SK-N-SH (cell line): ENCODE measurements at regions not wholly inside any gene's neighbourhood (a gene's known extent, or its start where the extent isn't known, plus 50 kb on each side); places are given as distances from the start of the nearest gene placed in this dataset.
A peak's percentile ranks its signal among the peaks of the same experiment; 100 is the strongest.

ENCODE experiments used
- CTCF ChIA-PET: fragments of 300-600, 350-600 bp; formaldehyde crosslinking; extraction: SDS; loops from one replicate; lab custom pipeline; 2021; lab: Yijun Ruan, JAX
- POLR2A ChIA-PET: fragments of 350-600 bp; sonication (Branson Sonifier 250); formaldehyde crosslinking; extraction: SDS; loops from one replicate; lab custom pipeline; 2020; ENCODE audit warnings: antibody characterized with exemption, inconsistent platforms; lab: Yijun Ruan, JAX
- DNase-seq: peaks from one replicate; pipeline ENCODE4 v3.0.0; 2012
- H2AFZ ChIP-seq: fragments of 200-600 bp; sonication (generic); 2 replicates; pipeline ENCODE4 v1.8.1; 2016; ENCODE audit warnings: antibody characterized with exemption, mild to moderate bottlenecking, low read depth
- H3F3A ChIP-seq: fragments of 200-600 bp; sonication (generic); replicated peaks from 2 replicates; pipeline ENCODE3; 2016; ENCODE audit warnings: antibody characterized with exemption, mild to moderate bottlenecking; ENCODE audit not compliant: insufficient read depth
- H3K27ac ChIP-seq, 2 experiments: fragments of 200-500 bp in 1 of 2; fragments of 200-600 bp in 1 of 2; sonication (Bioruptor generic) in 1 of 2; sonication (generic), shearing (Covaris generic) in 1 of 2; 2 replicates each; pipeline versions ENCODE4 v1.5.1 to v1.6.1; 2014 to 2016; ENCODE audit warnings: low read depth in 2 of 2, inconsistent platforms in 1 of 2, low read length in 1 of 2, mild to moderate bottlenecking in 1 of 2, mixed read lengths in 1 of 2
- H3K27me3 ChIP-seq: fragments of 200-600 bp; sonication (generic), shearing (Covaris generic); 2 replicates; pipeline ENCODE4 v1.6.1; 2016; ENCODE audit warnings: mixed run types; ENCODE audit not compliant: insufficient read depth
- H3K36me3 ChIP-seq, 2 experiments: fragments of 200-500 bp in 1 of 2; fragments of 200-600 bp in 1 of 2; sonication (Bioruptor generic) in 1 of 2; sonication (generic) in 1 of 2; replicated peaks in 1 of 2; 2 replicates each; pipeline versions ENCODE3 to v1.5.1; 2014 to 2016; ENCODE audit warnings: low read length in 1 of 2, mild to moderate bottlenecking in 1 of 2; ENCODE audit not compliant: insufficient read depth in 2 of 2, control insufficient read depth in 1 of 2
- H3K4me1 ChIP-seq, 2 experiments: fragments of 200-500 bp in 1 of 2; fragments of 200-600 bp in 1 of 2; sonication (Bioruptor generic) in 1 of 2; sonication (generic), shearing (Covaris generic) in 1 of 2; 2 replicates each; pipeline versions ENCODE4 v1.5.1 to v1.6.1; 2014 to 2016; ENCODE audit warnings: low read depth in 1 of 2, low read length in 1 of 2, mixed run types in 1 of 2; ENCODE audit not compliant: insufficient read depth in 2 of 2, control insufficient read depth in 1 of 2
- H3K4me2 ChIP-seq: fragments of 200-600 bp; sonication (generic), shearing (Covaris generic); 2 replicates; pipeline ENCODE4 v1.6.1; 2017; ENCODE audit warnings: mixed run types
- H3K4me3 ChIP-seq, 2 experiments: fragments of 200-500 bp in 1 of 2; fragments of 200-600 bp in 1 of 2; sonication (Bioruptor generic) in 1 of 2; sonication (generic), shearing (Covaris generic) in 1 of 2; 2 replicates each; pipeline versions ENCODE4 v1.5.1 to v1.8.1; 2014 to 2016; ENCODE audit warnings: low read depth in 2 of 2, inconsistent platforms in 1 of 2, low read length in 1 of 2, mild to moderate bottlenecking in 1 of 2, mixed read lengths in 1 of 2, moderate library complexity in 1 of 2
- H3K79me2 ChIP-seq: fragments of 200-600 bp; sonication (generic); 2 replicates; pipeline ENCODE4 v1.8.1; 2017; ENCODE audit warnings: mild to moderate bottlenecking; ENCODE audit not compliant: insufficient read depth
- H3K9ac ChIP-seq: fragments of 200-600 bp; sonication (generic); 2 replicates; pipeline ENCODE4 v1.6.1; 2017; ENCODE audit warnings: mixed run types
- H3K9me2 ChIP-seq: fragments of 200-600 bp; sonication (generic); 2 replicates; pipeline ENCODE4 v1.6.1; 2017; ENCODE audit warnings: mixed run types
- H3K9me3 ChIP-seq: fragments of 200-600 bp; sonication (generic); 2 replicates; pipeline ENCODE4 v1.6.1; 2017; ENCODE audit warnings: mixed run types, mild to moderate bottlenecking, moderate library complexity
- H4K20me1 ChIP-seq: fragments of 200-600 bp; sonication (generic); 2 replicates; pipeline ENCODE4 v1.6.1; 2017; ENCODE audit warnings: mild to moderate bottlenecking, mixed run types; ENCODE audit not compliant: insufficient read depth
- CHD2 ChIP-seq: fragments of 150-350 bp; IDR thresholded peaks from 2 replicates; pipeline ENCODE4 v1.6.1; 2018; ENCODE audit warnings: low read length; ENCODE audit not compliant: partially characterized antibody
- ELF1 ChIP-seq: IDR thresholded peaks from 2 replicates; pipeline ENCODE4 v1.4.0; 2012
- EP300 ChIP-seq, 2 experiments: IDR thresholded peaks; 2 replicates each; pipeline versions ENCODE4 v1.4.0 to v1.6.1; 2012; ENCODE audit warnings: borderline replicate concordance in 1 of 2, low read depth in 1 of 2, low read length in 1 of 2
- EZH2phosphoT487 ChIP-seq: fragments of 200-600 bp; sonication (generic); IDR thresholded peaks from 2 replicates; pipeline ENCODE4 v1.6.1; 2017; ENCODE audit warnings: low read depth, mixed run types, mild to moderate bottlenecking, antibody characterized with exemption, moderate library complexity, borderline replicate concordance
- FOSL2 ChIP-seq: IDR thresholded peaks from 2 replicates; pipeline ENCODE4 v1.4.0; 2012; ENCODE audit warnings: low read depth, mild to moderate bottlenecking, moderate library complexity, borderline replicate concordance
- FOXJ3 ChIP-seq: sonication (generic); formaldehyde crosslinking; IDR thresholded peaks from 2 replicates; pipeline ENCODE4 v1.5.1; 2020; ENCODE audit warnings: mild to moderate bottlenecking, missing genetic modification reagents
- FOXM1 ChIP-seq: IDR thresholded peaks from 2 replicates; pipeline ENCODE4 v1.4.0; 2012; ENCODE audit warnings: low read depth, mild to moderate bottlenecking
- GABPA ChIP-seq: IDR thresholded peaks from 2 replicates; pipeline ENCODE4 v1.4.0; 2012; ENCODE audit warnings: low read depth, mild to moderate bottlenecking
- GATA2 ChIP-seq: sonication (generic); formaldehyde crosslinking; IDR thresholded peaks from 2 replicates; pipeline ENCODE4 v1.5.0; 2020; ENCODE audit warnings: mild to moderate bottlenecking, missing genetic modification reagents
- MXI1 ChIP-seq: IDR thresholded peaks from 2 replicates; pipeline ENCODE4 v1.6.1; 2012; ENCODE audit warnings: mild to moderate bottlenecking, low read depth, low read length, improper control_type of control experiment
- NFIC ChIP-seq: IDR thresholded peaks from 2 replicates; pipeline ENCODE4 v1.4.0; 2012; ENCODE audit warnings: borderline replicate concordance
- RCOR1 ChIP-seq: fragments of 150-350 bp; IDR thresholded peaks from 2 replicates; pipeline ENCODE4 v1.6.1; 2017; ENCODE audit warnings: antibody characterized with exemption, low read length
- TCF12 ChIP-seq: IDR thresholded peaks from 2 replicates; pipeline ENCODE4 v1.4.0; 2012
- WGBS: methylation state at CpG from one replicate; pipeline ENCODE4 v1.1.6; 2017; ENCODE audit warnings: low lambda C conversion rate; 5-methylcytosine and 5-hydroxymethylcytosine counted together
- TF ChIP-seq, protein P1 (sequence below): fragments of 150-350 bp; IDR thresholded peaks from 2 replicates; pipeline ENCODE4 v1.6.1; 2016; ENCODE audit warnings: mild to moderate bottlenecking, low read depth, low read length

DNA sequence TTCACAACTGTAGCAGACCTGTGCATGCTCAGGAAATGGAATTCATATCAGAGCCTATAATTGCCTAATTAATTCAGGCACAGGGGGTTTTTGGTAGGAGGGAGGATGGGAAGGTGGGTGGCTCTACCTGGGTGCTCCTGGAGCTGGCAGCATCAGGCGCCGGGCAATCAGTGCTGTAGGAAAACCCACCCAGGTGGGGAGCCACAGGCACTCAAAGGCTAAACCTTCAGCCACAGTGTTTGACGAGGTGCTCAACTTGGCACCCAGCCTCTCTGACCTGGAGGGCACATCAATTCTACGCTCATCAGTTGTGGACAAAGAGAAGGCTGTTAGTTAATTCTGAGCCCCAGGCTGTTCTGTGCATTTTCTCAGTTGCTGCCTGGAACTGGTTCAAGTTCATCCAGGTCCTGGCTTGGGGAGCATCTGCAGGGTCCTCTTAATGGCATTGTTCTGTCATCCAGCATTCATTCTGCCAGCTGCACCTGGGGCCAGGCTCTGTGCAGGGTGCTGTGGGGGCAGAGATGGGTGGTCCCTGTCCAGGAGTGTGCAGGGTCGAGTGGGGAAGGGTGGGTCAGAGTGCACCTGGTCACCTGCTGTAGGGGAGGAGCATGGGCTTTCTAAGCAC lies 54.1 kb upstream of the NPTX2 start:
- Histone ChIP-seq H3K9me2 (no peaks in the 10 kb centered on the region), H3K9me3 (no peaks in the 10 kb centered on the region), H2AFZ (no peak overlapping the region), H3K27me3 (no peaks in the 10 kb centered on the region)
- POLR2A ChIA-PET, result interaction anchor here (2.0 kb wide), 1 partner anchor 54 kb away, joined by 8 read pairs; the partner anchor contains the start of gene NPTX2
- TF ChIP-seq RCOR1, result peak; percentile 96
- peak in 1 of 2 experiments; percentile 91; a peak in 2 of 4 replicates for TF ChIP-seq EP300 (IDR thresholded peaks at IDR 0.05; ENCODE audit: borderline replicate concordance in 1 of 2, low read depth in 1 of 2, low read length in 1 of 2)
- peak; percentile 30; the same call in 1 of the 2 replicates for TF ChIP-seq MXI1
- TF ChIP-seq FOXJ3 (CRISPR knock-in tag), result peak; percentile 96
- TF ChIP-seq GATA2 (CRISPR knock-in tag), result peak; percentile 63
- TF ChIP-seq CHD2, result peak; percentile 67
- TF ChIP-seq FOXM1, result no peak
- TF ChIP-seq, protein P1, sequence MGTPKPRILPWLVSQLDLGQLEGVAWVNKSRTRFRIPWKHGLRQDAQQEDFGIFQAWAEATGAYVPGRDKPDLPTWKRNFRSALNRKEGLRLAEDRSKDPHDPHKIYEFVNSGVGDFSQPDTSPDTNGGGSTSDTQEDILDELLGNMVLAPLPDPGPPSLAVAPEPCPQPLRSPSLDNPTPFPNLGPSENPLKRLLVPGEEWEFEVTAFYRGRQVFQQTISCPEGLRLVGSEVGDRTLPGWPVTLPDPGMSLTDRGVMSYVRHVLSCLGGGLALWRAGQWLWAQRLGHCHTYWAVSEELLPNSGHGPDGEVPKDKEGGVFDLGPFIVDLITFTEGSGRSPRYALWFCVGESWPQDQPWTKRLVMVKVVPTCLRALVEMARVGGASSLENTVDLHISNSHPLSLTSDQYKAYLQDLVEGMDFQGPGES, result no peak
- TF ChIP-seq ELF1, result no peak
- no peak for TF ChIP-seq EZH2phosphoT487
- TF ChIP-seq, all 33 proteins: peak for 6
- Histone ChIP-seq H3K4me2 (no peak overlapping the region), H3K36me3 (no peaks in the 10 kb centered on the region), H3K4me3 (no peak overlapping the region), H3K27ac (peak overlapping the region in 1 of 2 experiments; percentile 88; a peak in 2 of 4 replicates), H3K4me1 (peaks cover 0 to 37% of the 10 kb centered on the region in 2 experiments; a peak in 2 of 4 replicates), H3K9ac (no peak overlapping the region), H4K20me1 (no peaks in the 10 kb centered on the region), H3K79me2 (no peaks in the 10 kb centered on the region), H3F3A (no peaks in the 10 kb centered on the region)
- CTCF ChIA-PET, result interaction anchor here (1.4 to 3.7 kb wide), 3 partner anchors 53 to 265 kb away, joined by 4 to 22 read pairs (median 8); partner anchors contain the start of gene NPTX2
- 6% methylated on average over 5 of the region's 5 CpGs for WGBS
- peak; percentile 69 for DNase-seq

DNA sequence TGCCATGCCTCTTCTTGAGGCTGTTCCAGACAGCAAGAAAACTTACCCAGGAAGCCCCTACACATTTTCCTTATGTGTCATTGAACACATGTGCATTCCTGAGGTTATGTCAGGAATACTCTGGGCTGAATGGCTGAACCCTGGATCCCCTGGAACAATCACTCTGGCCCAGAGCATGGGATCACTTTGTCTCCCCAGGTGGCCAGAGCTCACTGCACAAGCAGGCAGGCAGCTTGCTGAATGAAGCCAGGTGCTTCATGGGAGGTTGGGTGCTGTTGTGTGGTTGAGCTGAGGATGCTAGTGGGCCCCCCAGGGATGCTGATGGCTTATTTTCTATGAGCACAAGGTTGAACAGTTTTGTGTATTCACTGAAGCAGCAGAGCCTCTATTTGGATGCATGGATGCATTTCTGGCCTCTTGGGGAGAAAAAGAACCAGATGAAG lies 54.7 kb upstream of the NPTX2 start:
- Histone ChIP-seq H3K4me3 (no peak overlapping the region), H3K27me3 (no peaks in the 10 kb centered on the region), H3K27ac (peak overlapping the region in 1 of 2 experiments; percentile 88; a peak in 2 of 4 replicates), H3K9me2 (no peaks in the 10 kb centered on the region), H3K9ac (no peak overlapping the region), H3K36me3 (no peaks in the 10 kb centered on the region), H2AFZ (no peak overlapping the region), H3K79me2 (no peaks in the 10 kb centered on the region), H3K4me1 (peaks cover 0 to 38% of the 10 kb centered on the region in 2 experiments; a peak in 2 of 4 replicates), H3K4me2 (no peak overlapping the region), H3F3A (no peaks in the 10 kb centered on the region), H4K20me1 (no peaks in the 10 kb centered on the region), H3K9me3 (no peaks in the 10 kb centered on the region)
- no peak for DNase-seq
- TF ChIP-seq TCF12, result no peak
- no peak for TF ChIP-seq GATA2 (CRISPR knock-in tag)
- TF ChIP-seq FOSL2, result no peak
- no peak for TF ChIP-seq NFIC
- TF ChIP-seq GABPA, result no peak
- CTCF ChIA-PET, result interaction anchor here (0.7 to 3.7 kb wide), 4 partner anchors 54 to 183 kb away, joined by 3 to 22 read pairs (median 6); partner anchors contain the start of gene NPTX2
- POLR2A ChIA-PET, result interaction anchor here (2.0 kb wide), 1 partner anchor 55 kb away, joined by 8 read pairs; the partner anchor contains the start of gene NPTX2
